DMS 273 (cell line): ENCODE measurements at regions not wholly inside any gene's neighbourhood (a gene's known extent, or its start where the extent isn't known, plus 50 kb on each side); places are given as distances from the start of the nearest gene placed in this dataset.
"Not testable (repeated sequence)": the region's sequence is repeated elsewhere in the genome, so short reads cannot be mapped to it uniquely, and the experiment has no call there.

ENCODE experiments used
- DNase-seq: peaks from one replicate; lab custom pipeline; 2025; ENCODE audit not compliant: unreplicated experiment; lab: John Stamatoyannopoulos, UW

DNA sequence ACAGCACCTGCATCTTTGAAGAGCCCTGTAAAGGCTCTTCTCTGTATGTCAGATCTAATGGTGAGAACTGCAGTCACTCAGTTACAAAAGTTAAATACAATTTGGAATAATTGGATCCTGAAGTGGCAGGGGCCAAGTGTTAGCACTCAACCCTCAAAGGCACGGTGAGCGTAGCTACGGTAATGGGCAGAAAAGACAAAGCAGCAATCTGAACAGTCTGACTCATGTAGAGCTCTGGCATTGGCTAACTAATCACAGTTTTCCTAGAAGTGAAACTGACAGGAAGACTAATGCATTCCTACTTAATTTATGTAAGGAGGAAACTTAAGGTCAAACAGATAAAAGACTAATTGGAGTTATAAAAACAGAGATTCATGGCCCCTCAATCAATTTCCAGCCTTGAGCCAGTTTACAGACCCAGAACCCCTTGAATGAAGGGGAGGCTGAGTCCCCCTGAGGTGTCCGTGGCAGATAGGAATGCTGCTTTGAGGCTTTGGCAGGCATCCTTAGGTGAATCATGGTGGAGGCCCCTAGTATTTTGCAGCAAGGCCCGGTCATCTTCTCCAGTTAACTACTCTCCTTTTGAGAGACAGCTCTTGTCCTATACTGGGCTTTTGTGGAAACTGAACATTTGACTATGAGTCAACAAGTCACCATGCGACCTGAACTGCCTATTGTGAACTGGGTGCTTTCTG lies 450.7 kb downstream of the ZNF33B start:
- DNase-seq: not testable (repeated sequence)

DNA sequence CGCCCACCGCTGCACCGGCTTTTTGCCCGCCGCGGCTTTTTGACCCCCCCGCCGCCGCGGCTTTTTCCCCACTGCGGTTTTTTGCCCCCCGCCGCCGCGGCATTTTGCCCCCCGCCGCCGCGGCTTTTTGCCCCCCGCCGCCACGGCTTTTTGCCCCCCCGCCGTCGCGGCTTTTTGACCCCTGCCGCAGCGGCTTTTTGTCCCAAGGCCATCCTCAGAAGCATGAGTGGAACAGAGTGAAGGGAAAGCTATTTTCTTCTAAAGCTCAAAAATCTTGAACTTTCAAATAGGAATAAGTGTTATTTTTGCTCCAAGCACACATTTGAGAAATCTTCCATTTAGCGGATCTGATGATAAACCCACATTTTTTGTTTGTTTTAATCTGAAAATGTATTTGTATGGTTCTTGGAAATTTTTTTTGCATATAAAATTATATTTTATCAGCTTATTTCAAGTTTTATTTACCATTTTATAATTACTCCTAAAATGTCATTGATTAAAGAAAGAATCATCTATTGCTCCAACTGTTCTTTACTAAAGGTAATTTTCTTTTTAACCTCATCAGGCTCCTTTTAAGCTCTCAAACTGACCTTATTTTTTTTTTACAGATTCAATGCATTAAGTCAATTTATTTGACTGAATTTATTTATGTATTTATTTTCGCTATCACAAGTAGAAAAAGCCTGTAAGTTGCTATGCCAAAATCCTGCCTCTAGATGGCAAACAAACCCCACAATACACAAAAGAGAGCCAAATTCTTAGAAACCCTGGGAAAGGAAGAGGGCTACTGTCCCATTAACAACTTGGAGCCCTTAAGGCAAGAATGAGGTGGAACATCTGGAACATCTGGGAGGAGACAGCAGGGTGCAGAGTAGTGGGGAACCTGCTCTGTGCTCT lies 460.3 kb downstream of the ZNF33B start:
- peak; percentile 36 for DNase-seq

DNA sequence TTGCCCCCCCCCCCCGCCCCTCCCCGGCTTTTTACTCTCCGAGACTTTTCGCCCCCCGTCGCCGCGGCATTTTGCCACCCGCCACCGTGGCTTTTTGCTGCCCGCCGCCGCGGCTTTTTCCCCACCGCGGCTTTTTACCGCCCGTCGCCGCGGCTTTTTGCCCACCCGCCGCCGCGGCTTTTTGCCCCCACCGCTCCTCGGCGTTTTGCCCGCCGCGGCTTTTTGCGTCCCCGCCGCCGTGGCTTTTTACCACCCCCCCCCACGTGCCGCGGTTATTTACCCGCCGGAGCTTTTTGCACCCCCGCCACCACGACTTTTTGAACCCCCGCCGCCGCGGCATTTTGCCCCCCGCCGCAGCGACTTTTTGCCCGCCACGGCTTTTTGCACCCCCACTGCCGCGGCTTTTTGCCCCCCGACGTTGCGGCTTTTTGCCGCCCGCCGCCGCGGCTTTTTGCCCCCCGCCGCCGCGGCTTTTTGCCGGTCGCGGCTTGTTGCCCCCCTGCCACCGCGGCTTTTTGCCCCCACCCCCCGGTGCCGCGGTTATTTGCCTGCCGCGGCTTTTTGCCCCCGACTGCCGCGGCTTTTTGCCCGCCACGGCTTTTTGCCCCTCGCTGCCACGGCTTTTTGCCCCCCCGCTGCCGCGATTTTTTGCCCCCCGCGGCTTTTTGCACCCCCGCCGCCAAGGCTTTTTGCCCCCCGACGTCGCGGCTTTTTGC lies 461.1 kb downstream of the ZNF33B start:
- peak; percentile 65 for DNase-seq

DNA sequence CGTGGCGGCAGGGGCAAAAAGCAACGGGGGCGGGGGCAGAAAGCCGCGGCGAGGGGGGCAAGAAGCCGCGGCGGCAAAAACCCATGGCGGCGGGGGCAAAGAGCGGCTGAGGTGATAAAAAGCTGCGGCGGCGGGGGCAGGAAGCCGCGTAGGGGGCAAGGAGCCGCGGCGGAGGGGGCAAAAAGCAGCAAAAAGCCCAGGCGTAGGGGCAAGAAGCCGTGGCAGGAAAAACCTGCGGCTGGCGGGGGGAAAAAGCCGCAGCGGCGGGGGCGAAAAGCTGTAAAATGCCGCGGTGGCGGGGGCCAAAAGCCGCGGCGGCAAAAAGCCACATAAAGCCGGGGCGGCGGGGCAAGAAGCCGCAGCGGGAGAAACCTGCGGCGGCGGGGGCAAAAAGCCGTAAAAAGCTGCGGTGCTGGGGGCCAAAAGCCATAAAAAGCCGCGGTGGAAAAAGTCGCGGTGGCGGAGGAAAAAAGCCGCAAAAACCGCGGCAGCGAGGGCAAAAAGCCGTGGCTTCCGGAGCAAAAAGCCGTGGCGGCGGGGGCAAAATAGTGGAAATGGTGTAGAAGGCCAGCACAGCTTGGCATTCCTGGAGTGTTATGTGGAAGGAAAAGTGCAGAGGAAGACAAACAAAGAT lies 487.8 kb downstream of the ZNF33B start:
- DNase-seq: no peak

DNA sequence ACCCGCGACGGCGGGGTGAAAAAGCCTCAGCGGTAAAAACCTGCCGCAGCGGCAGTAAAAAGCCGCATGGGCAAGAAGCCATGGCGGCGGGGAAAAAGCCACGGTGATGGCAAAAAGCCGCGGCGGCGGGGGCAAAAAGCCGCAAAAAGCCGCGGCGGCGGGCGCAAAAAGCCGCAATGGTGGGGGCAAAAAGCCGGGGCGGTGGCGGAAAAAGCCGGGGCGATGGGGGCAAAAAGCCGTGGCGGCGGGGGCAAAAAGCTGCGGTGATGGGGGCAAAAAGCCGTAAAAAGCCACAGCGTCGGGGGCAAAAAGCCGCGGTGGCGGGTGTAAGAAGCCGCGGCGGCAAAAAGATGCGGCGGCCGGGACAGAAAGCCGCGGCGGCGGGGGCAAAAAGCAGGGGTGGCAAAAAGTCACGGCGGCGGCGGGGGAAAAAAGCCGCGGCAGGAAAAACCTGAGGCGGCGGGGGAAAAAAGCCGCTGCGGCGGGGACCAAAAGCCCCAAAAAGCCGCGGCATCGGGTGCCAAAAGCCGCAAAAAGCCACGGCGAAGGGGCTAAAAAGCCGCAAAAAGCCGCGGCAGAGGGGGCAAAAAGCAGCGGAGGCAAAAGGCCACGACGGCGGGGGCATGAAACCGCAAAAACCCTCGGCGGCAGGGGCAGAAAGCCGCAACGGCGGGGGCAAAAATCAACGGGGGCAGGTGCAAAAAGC lies 488.5 kb downstream of the ZNF33B start:
- DNase-seq: peak; percentile 3

DNA sequence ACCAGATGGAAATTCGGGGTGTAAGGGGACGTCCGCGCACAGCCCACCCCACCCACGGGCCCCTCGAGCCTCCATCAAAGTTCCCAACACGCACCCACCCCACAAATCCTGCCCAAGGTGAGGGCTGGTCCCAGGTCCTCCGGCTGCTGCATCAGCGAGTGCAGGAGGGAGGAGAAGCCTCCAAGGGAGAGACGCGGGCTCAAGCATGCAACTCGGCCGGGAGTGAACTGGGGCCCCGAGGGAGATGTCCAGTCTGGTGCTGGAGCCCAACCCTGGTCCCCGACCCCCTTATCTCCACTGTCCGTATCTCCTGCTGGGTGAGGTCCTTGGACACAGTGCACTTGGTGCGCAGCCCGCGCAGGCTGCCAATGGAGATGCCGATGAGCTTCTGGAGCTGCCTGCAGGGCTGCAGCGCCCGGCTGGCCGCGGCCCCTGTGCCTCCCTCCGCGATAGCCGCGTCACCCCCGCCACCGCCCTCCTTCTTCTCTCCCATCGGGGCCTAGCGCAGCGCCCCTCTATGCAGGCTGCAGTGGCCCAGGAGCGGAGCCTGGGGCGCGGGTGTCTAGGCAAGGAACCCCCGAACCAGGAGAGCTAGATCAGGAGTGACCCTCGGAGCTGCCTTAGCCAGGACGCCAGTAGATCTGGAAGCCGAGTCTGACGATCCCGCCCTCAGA lies 489.2 kb downstream of the ZNF33B start:
- DNase-seq: no peak

DNA sequence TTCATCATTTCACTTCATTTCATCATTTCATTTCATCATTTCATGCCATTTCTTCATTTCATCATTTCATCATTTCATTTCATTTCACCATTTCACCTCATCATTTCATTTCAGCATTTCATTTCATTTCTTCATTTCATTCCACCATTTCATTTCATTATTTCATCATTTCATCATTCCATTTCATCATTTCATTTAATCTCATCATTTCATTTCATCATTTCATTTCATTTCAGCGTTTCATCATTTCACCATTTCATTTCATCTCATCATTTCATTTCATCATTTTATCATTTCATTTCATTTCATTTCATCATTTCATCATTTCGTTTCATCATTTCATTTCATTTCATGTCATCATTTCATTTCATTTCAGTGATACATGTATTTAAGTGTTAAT lies 492.2 kb downstream of the ZNF33B start:
- not testable (repeated sequence) for DNase-seq

DNA sequence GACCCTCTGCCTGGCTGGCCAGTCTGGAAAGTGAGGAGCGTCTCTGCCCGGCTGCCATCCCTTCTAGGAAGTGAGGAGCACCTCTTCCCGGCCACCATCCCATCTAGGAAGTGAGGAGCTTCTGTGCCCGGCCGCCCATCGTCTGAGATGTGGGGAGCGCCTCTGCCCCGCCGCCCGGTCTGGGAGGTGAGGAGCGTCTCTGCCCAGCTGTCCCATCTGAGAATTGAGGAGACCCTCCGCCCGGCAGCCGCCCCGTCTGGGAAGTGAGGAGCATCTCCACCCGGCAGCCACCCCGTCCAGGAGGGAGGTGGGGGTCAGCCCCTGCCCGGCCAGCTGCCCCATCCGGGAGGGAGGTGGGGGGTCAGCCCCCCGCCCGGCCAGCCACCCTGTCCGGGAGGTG lies 500.3 kb downstream of the ZNF33B start:
- not testable (repeated sequence) for DNase-seq

DNA sequence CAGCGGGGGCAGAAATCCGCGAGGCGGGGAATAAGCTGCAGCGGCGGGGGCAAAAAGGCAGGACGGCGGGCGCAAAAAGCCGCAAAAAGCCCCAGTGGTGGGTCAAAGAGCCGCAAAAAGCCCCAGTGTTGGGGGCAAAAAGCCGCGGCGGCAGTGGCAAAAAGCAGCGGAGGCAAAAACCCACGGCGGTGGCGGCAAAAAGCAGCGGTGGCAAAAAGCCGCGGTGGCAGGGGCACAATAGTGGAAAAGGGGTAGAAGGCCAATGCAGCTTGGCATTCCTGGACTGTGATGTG lies 525.3 kb downstream of the ZNF33B start:
- DNase-seq: no peak

DNA sequence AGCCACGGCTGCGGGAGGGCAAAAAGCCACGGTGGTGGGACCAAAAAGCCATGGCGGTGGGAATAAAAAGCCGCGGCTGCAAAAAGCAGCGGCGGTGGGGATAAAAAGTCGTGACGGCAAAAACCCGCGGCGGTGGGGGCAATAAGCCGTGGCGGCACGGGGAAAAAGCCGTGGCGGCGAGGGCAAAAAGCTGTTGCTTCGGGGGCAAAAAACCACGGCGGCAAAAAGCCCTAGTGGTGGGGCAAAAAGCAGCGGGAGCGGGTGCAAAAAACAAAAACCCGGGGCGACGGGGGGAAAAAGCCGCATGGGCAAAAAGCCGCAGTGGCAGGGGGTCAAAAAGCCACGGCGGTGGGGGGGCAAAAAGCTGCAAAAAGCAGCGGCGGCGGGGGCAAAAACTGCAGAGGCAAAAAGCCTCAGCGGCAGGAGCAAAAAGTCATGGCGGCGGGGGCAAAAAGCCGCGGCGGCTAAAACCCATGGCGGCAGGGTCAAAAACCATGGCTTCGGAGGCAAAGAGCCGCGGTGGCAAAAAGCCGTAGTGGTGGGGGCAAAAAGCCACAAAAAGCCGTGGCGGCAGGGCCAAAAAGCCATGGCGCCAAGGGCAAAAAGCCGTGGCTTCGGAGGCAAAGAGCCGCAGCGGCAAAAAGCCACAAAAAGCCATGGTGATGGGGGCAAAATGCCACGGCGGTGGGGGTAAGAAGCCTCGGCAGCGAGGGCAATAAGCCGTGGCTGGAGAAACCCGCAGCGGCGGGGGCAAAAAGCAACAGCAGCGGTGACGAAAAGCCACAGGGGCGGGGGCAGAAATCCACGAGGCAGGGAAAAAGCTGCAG lies 525.8 kb downstream of the ZNF33B start:
- DNase-seq: no peak

DNA sequence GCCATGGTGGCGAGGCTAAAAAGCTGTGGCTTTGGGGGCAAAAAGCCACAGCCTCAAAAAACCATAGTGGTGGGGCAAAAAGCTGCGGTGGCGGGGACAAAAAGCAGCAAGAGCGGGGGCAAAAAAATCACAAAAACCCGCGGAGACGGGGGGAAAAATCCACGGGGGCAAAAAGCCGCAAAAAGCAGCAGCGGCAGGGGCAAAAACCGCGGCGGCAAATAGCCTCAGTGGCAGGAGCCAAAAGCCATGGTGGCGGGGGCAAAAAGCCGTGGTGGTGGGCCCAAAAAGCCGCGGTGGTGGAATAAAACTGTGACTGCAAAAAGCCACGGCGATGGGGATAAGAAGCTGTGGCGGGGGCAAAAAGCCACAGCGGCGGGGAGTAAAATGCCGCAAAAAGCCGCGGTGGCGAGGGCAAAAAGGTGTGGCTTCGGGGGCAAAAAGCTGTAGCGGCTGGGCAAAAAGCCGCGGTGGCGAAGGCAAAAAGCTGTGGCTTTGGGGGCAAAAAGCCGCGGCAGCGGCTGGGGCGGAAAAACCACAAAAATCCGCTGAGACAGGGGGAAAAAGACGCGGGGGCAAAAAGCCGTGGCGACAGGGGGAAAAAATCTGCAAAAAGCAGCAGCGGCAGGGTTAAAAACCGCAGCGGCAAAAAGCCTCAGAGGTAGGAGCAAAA lies 526.6 kb downstream of the ZNF33B start:
- DNase-seq: no peak

DNA sequence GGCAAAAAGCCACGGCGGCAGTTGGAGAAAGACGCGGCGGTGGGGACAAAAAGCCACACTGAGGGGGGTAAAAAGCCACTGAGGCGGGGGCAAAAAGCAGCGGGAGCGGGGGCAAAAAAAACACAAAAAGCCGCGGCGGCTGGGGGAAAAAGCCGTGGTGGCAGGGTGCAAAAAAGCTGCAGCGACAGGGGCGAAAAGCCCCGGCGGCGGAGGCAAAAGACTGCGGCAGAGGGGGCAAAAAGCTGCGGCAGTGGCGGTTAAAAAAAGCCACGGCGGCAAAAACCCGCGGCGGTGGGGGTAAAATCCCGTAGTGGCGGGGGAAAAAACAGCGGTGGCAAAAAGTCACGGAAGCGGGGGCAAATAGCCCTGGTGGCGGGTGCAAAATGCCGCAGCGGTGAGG lies 527.3 kb downstream of the ZNF33B start:
- no peak for DNase-seq
